GM12878 (cell line): ENCODE measurements at regions not wholly inside any gene's neighbourhood (a gene's known extent, or its start where the extent isn't known, plus 50 kb on each side); places are given as distances from the start of the nearest gene placed in this dataset.

Experiments used
- ATAC-seq: fragments of 200-7000 bp; cut with Tn5 transposase; 3 replicates; pipeline ENCODE4 v1.9.1; 2020; ENCODE audit warnings: mild to moderate bottlenecking, moderate library complexity
- BruUV-seq: library from RNA; stranded (reverse); fragments of 400-500 nt; replicated peaks from 2 replicates; lab custom pipeline; 2021; lab: Mats Ljungman, UMichigan
- CTCF ChIA-PET: fragments of 300-600 bp; sonication (Branson Sonifier 250); formaldehyde crosslinking; extraction: SDS; loops from one replicate; lab custom pipeline; 2021; ENCODE audit warnings: inconsistent platforms; lab: Yijun Ruan, JAX
- POLR2A ChIA-PET: fragments of 350-600 bp; formaldehyde crosslinking; extraction: SDS; loops from one replicate; lab custom pipeline; 2021; ENCODE audit warnings: inconsistent platforms; lab: Charles Lee
- RAD21 ChIA-PET: fragments of 300-600 bp; sonication (Branson Sonifier 250); formaldehyde crosslinking; loops from one replicate; lab custom pipeline; 2023; ENCODE audit warnings: antibody characterized with exemption; ENCODE audit not compliant: unreplicated experiment; lab: Charles Lee
- SMC1A ChIA-PET: fragments of 300-600 bp; sonication (Branson Sonifier 250); formaldehyde crosslinking; loops from one replicate; lab custom pipeline; 2023; ENCODE audit not compliant: unreplicated experiment, uncharacterized antibody; lab: Charles Lee
- DNase-seq: peaks from one replicate; pipeline ENCODE4 v3.0.0-alpha.2; 2011; ENCODE audit warnings: low read depth, low spot score
- FAIRE-seq: peaks from 3 replicates; lab custom pipeline; 2011; peaks lifted over from hg19 to GRCh38; lab: Jason Lieb, UNC
- H2AFZ ChIP-seq: 2 replicates; pipeline ENCODE4 v1.6.0; 2011; ENCODE audit warnings: low read depth, low read length, control low read depth; ENCODE audit not compliant: control insufficient read depth
- H3K27ac ChIP-seq: 2 replicates; pipeline ENCODE4 v1.5.1; 2011; ENCODE audit warnings: control low read depth; ENCODE audit not compliant: control insufficient read depth, insufficient read depth
- H3K27me3 ChIP-seq, 2 experiments: replicated peaks in 1 of 2; 2 replicates each; pipeline versions ENCODE4 v1.6.0 to v1.6.1; 2011; ENCODE audit warnings: low read length in 1 of 2; ENCODE audit not compliant: control insufficient read depth in 2 of 2, insufficient read depth in 2 of 2
- H3K36me3 ChIP-seq, 2 experiments: 2 replicates each; pipeline ENCODE4 v1.5.1; 2011; ENCODE audit warnings: low read length in 1 of 2; ENCODE audit not compliant: control insufficient read depth in 2 of 2, insufficient read depth in 2 of 2
- H3K4me1 ChIP-seq: 2 replicates; pipeline ENCODE4 v1.6.1; 2011; ENCODE audit warnings: mild to moderate bottlenecking, low read length, moderate library complexity, mixed read lengths; ENCODE audit not compliant: control insufficient read depth, insufficient read depth
- H3K4me2 ChIP-seq: 2 replicates; pipeline ENCODE4 v1.6.0; 2011; ENCODE audit warnings: control low read depth; ENCODE audit not compliant: control insufficient read depth, insufficient read depth
- H3K4me3 ChIP-seq: fragments of 200-600 bp; sonication (generic); 2 replicates; pipeline ENCODE4 v1.5.1; 2016
- H3K79me2 ChIP-seq: 2 replicates; pipeline ENCODE4 v1.6.0; 2011; ENCODE audit warnings: low read length; ENCODE audit not compliant: control insufficient read depth, insufficient read depth
- H3K9ac ChIP-seq: 2 replicates; pipeline ENCODE4 v1.8.0; 2011; ENCODE audit warnings: low read length, control low read depth, mixed read lengths; ENCODE audit not compliant: control insufficient read depth, insufficient read depth
- H3K9me3 ChIP-seq: replicated peaks from 3 replicates; pipeline ENCODE4 v1.5.1; 2011; ENCODE audit warnings: mild to moderate bottlenecking, low read length; ENCODE audit not compliant: control insufficient read depth, insufficient read depth
- H4K20me1 ChIP-seq: 2 replicates; pipeline ENCODE4 v1.6.0; 2011; ENCODE audit not compliant: control insufficient read depth, insufficient read depth
- BRCA1 ChIP-seq: IDR thresholded peaks from 2 replicates; pipeline ENCODE4 v1.6.1; 2011; ENCODE audit warnings: low read depth, low read length, improper control_type of control experiment
- FOXK2 ChIP-seq: fragments of 450-650 bp; IDR thresholded peaks from 2 replicates; pipeline ENCODE4 v1.6.1; 2017; ENCODE audit warnings: mild to moderate bottlenecking, moderate library complexity
- HDAC2 ChIP-seq: fragments of 200-600 bp; sonication (generic); IDR thresholded peaks from 2 replicates; pipeline ENCODE4 v1.6.1; 2017
- HDAC6 ChIP-seq: fragments of 200-600 bp; sonication (generic); IDR thresholded peaks from one replicate; pipeline ENCODE4 v1.8.0; 2017; ENCODE audit warnings: antibody characterized with exemption; ENCODE audit not compliant: unreplicated experiment
- HDGF ChIP-seq: fragments of 450-650 bp; IDR thresholded peaks from 2 replicates; pipeline ENCODE4 v1.6.1; 2016; ENCODE audit warnings: antibody characterized with exemption
- IRF3 ChIP-seq: fragments of 450-650 bp; IDR thresholded peaks from 2 replicates; pipeline ENCODE4 v1.6.1; 2014; ENCODE audit warnings: mild to moderate bottlenecking
- KLF5 ChIP-seq: fragments of 450-650 bp; IDR thresholded peaks from 2 replicates; pipeline ENCODE4 v1.6.1; 2014; ENCODE audit warnings: mild to moderate bottlenecking; ENCODE audit not compliant: partially characterized antibody
- NKRF ChIP-seq: fragments of 450-650 bp; conservative IDR thresholded peaks from 2 replicates; pipeline ENCODE4 v1.6.1; 2017; ENCODE audit warnings: mild to moderate bottlenecking, moderate library complexity
- POLR2AphosphoS5 ChIP-seq: IDR thresholded peaks from 2 replicates; pipeline ENCODE4 v1.6.1; 2011; ENCODE audit warnings: mild to moderate bottlenecking, low read length, inconsistent platforms
- RB1 ChIP-seq: fragments of 450-650 bp; formaldehyde crosslinking; IDR thresholded peaks from 2 replicates; pipeline ENCODE4 v1.6.1; 2017; ENCODE audit warnings: mild to moderate bottlenecking, borderline replicate concordance
- RELB ChIP-seq: fragments of 450-650 bp; IDR thresholded peaks from 2 replicates; pipeline ENCODE4 v1.6.1; 2017; ENCODE audit warnings: low read depth, mild to moderate bottlenecking, moderate library complexity
- SIN3A ChIP-seq: IDR thresholded peaks from 2 replicates; pipeline ENCODE4 v1.6.1; 2012; ENCODE audit warnings: low read depth, low read length, improper control_type of control experiment
- SMAD5 ChIP-seq: IDR thresholded peaks from 2 replicates; pipeline ENCODE4 v1.6.1; 2016; ENCODE audit warnings: antibody characterized with exemption, low read depth
- SREBF2 ChIP-seq: IDR thresholded peaks from 2 replicates; pipeline ENCODE4 v1.6.1; 2012; ENCODE audit warnings: mild to moderate bottlenecking, low read length
- TARDBP ChIP-seq: IDR thresholded peaks from 2 replicates; pipeline ENCODE4 v1.6.1; 2016; ENCODE audit warnings: borderline replicate concordance
- TCF3 ChIP-seq: IDR thresholded peaks from 2 replicates; pipeline ENCODE4 v1.6.1; 2012; ENCODE audit warnings: low read depth, mild to moderate bottlenecking, low read length, borderline replicate concordance; ENCODE audit not compliant: insufficient read depth
- ZNF24 ChIP-seq: fragments of 450-650 bp; IDR thresholded peaks from 2 replicates; pipeline ENCODE4 v1.6.1; 2017; ENCODE audit warnings: antibody characterized with exemption, mild to moderate bottlenecking
- ZNF622 ChIP-seq: fragments of 450-650 bp; IDR thresholded peaks from 2 replicates; pipeline ENCODE4 v1.6.1; 2017; ENCODE audit warnings: mild to moderate bottlenecking, inconsistent platforms
- WGBS: methylation state at CpG from one replicate; pipeline ENCODE4 v1.1.6; 2016; ENCODE audit warnings: low lambda C conversion rate; ENCODE audit not compliant: insufficient replicate concordance, insufficient coverage; ENCODE audit errors: missing lambda C conversion rate; 5-methylcytosine and 5-hydroxymethylcytosine counted together
- in situ Hi-C: fragments of 300-500 bp; cut with MboI; formaldehyde crosslinking; loops from 9 replicates; pipeline ENCODE4 v1.14.3; 2018; ENCODE audit warnings: mixed read lengths
- intact Hi-C: fragments of 100-400 bp; cut with micrococcal nuclease; formaldehyde crosslinking; loops from one replicate; pipeline ENCODE4 v1.14.2; 2022; ENCODE audit not compliant: unreplicated experiment
- TF ChIP-seq, protein P1 (sequence below): fragments of 450-650 bp; IDR thresholded peaks from 2 replicates; pipeline ENCODE4 v1.6.1; 2018; ENCODE audit warnings: mild to moderate bottlenecking, low read depth, moderate library complexity; ENCODE audit not compliant: partially characterized antibody

- Histone ChIP-seq H3K9me3 (no peaks in the 10 kb centered on the region), H3K27me3 (no peaks in the 10 kb centered on the region; a peak in 1 of 4 replicates), H2AFZ (no peak overlapping the region), H3K79me2 (no peaks in the 10 kb centered on the region), H3K9ac (no peak overlapping the region), H3K27ac (no peak overlapping the region), H3K36me3 (no peaks in the 10 kb centered on the region), H3K4me2 (no peak overlapping the region), H3K4me1 (no peaks in the 10 kb centered on the region), H4K20me1 (no peaks in the 10 kb centered on the region), H3K4me3 (no peak overlapping the region)
- in situ Hi-C loops (no loop called here), intact Hi-C loops (loop anchor here (1.0 to 5.0 kb wide), 2 partner anchors 127 to 189 kb away; no protein-coding TSS in a partner anchor)
- ChIA-PET SMC1A (interaction anchor here (2.3 kb wide), 1 partner anchor 127 kb away, joined by 10 read pairs; no protein-coding TSS in a partner anchor), RAD21 (no interaction called here), POLR2A (no interaction called here), CTCF (interaction anchor here (0.7 to 3.3 kb wide), 9 partner anchors 11 to 1314 kb away, joined by 3 to 19 read pairs (median 4); no protein-coding TSS in a partner anchor)
- 21% methylated on average over 7 of the region's 7 CpGs for WGBS
- no peak for ATAC-seq
- DNase-seq: no peak
- no TSS peak for BruUV-seq
- FAIRE-seq: no peak
- no peak for TF ChIP-seq KLF5
- no peak for TF ChIP-seq RELB
- TF ChIP-seq FOXK2: no peak
- no peak for TF ChIP-seq TCF3
- TF ChIP-seq TARDBP: no peak
- TF ChIP-seq ZNF622: no peak
- no peak for TF ChIP-seq RB1
- no peak for TF ChIP-seq NKRF
- no peak for TF ChIP-seq SIN3A
- TF ChIP-seq SREBF2: no peak
- TF ChIP-seq IRF3: no peak
- no peak for TF ChIP-seq HDAC6
- TF ChIP-seq BRCA1: no peak
- no peak for TF ChIP-seq HDAC2
- TF ChIP-seq, protein P1, sequence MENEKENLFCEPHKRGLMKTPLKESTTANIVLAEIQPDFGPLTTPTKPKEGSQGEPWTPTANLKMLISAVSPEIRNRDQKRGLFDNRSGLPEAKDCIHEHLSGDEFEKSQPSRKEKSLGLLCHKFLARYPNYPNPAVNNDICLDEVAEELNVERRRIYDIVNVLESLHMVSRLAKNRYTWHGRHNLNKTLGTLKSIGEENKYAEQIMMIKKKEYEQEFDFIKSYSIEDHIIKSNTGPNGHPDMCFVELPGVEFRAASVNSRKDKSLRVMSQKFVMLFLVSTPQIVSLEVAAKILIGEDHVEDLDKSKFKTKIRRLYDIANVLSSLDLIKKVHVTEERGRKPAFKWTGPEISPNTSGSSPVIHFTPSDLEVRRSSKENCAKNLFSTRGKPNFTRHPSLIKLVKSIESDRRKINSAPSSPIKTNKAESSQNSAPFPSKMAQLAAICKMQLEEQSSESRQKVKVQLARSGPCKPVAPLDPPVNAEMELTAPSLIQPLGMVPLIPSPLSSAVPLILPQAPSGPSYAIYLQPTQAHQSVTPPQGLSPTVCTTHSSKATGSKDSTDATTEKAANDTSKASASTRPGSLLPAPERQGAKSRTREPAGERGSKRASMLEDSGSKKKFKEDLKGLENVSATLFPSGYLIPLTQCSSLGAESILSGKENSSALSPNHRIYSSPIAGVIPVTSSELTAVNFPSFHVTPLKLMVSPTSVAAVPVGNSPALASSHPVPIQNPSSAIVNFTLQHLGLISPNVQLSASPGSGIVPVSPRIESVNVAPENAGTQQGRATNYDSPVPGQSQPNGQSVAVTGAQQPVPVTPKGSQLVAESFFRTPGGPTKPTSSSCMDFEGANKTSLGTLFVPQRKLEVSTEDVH: no peak
- no peak for TF ChIP-seq ZNF24
- no peak for TF ChIP-seq HDGF
- TF ChIP-seq POLR2AphosphoS5: no peak
- TF ChIP-seq SMAD5: no peak
These were observed 132.0 kb downstream of the BUD13 start for GRCh38 chr11:116640641-116641402.
